Mesodermal cell (in vitro differentiated cells): ENCODE measurements at regions not wholly inside any gene's neighbourhood (a gene's known extent, or its start where the extent isn't known, plus 50 kb on each side); places are given as distances from the start of the nearest gene placed in this dataset.

Source experiments
- H3K27ac ChIP-seq: 2 replicates; pipeline ENCODE4 v1.7.0; 2013; ENCODE audit warnings: mild to moderate bottlenecking, low read depth, low read length, moderate library complexity; ENCODE audit not compliant: severe bottlenecking
- H3K36me3 ChIP-seq: 2 replicates; pipeline ENCODE4 v1.7.1; 2013; ENCODE audit warnings: mild to moderate bottlenecking, low read length, moderate library complexity; ENCODE audit not compliant: control insufficient read depth, insufficient read depth
- H3K4me1 ChIP-seq: one replicate; pipeline ENCODE4 v1.7.1; 2013; ENCODE audit warnings: mild to moderate bottlenecking, low read length; ENCODE audit not compliant: insufficient read depth, control insufficient read depth, poor library complexity, severe bottlenecking
- H3K4me3 ChIP-seq: 2 replicates; pipeline ENCODE4 v1.7.0; 2013; ENCODE audit warnings: low read length, control low read depth, mild to moderate bottlenecking; ENCODE audit not compliant: insufficient read depth, poor library complexity, severe bottlenecking; ENCODE audit errors: extremely low read depth
- H3K9me3 ChIP-seq: 2 replicates; pipeline ENCODE4 v1.7.1; 2013; ENCODE audit warnings: mild to moderate bottlenecking, low read length, moderate library complexity; ENCODE audit not compliant: control insufficient read depth
- WGBS, 2 experiments: methylation state at CpG; one replicate each; pipeline ENCODE4 v1.1.5; 2013; ENCODE audit warnings: missing lambda C conversion rate in 2 of 2; ENCODE audit not compliant: insufficient coverage in 2 of 2; 5-methylcytosine and 5-hydroxymethylcytosine counted together

DNA sequence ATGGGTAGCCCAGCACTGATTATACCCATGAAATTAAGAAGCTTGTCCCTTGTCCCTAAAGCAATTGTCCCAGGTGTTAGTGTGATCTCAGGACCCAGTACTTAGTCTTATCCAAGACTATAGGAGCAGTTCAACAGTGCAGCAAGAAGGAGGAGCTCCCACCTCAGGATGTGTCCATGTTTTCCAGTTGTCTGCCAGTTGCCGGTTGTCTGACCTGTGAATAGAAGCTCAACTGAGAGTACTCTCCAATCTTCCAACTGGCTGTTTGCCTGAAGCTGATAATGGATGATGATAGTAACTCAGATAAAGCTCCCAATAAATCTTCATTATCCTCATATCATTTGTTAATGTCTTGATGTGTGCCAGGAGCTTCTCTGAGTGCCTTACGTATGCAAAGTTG lies 107.2 kb upstream of the HTR2A start:
- Histone ChIP-seq H3K36me3 (no peaks in the 10 kb centered on the region), H3K4me3 (no peak overlapping the region), H3K27ac (no peak overlapping the region), H3K4me1 (no peaks in the 10 kb centered on the region), H3K9me3 (no peaks in the 10 kb centered on the region)
- WGBS, 2 experiments, result no CpG with 5 or more reads among the region's 2 CpGs

DNA sequence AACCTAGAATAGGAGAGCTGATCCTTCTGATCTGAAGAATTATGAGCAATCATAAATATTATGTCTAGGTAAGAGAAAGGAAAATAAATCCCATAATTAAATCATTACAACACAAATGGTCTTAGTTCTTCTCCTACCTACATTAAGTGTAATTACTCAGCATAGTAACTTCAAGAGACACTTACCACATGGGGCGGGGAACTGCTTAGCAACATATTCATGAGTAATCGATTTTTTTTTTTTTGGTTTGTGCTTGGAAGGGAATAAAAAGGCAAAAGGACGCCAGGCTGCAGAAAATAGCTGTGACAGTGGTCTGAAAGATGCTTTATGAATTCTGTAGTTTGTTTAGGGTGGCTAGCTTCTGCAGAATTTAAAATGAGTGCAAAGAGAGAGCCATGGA lies 103.3 kb upstream of the HTR2A start:
- 50 to 93% methylated on average over 1 to 2 of the region's 3 CpGs for WGBS, 2 experiments
- no peaks in the 10 kb centered on the region for H3K9me3 ChIP-seq
- no peaks in the 10 kb centered on the region for H3K4me1 ChIP-seq
- no peak overlapping the region for H3K4me3 ChIP-seq
- no peaks in the 10 kb centered on the region for H3K36me3 ChIP-seq
- H3K27ac ChIP-seq, result no peak overlapping the region

DNA sequence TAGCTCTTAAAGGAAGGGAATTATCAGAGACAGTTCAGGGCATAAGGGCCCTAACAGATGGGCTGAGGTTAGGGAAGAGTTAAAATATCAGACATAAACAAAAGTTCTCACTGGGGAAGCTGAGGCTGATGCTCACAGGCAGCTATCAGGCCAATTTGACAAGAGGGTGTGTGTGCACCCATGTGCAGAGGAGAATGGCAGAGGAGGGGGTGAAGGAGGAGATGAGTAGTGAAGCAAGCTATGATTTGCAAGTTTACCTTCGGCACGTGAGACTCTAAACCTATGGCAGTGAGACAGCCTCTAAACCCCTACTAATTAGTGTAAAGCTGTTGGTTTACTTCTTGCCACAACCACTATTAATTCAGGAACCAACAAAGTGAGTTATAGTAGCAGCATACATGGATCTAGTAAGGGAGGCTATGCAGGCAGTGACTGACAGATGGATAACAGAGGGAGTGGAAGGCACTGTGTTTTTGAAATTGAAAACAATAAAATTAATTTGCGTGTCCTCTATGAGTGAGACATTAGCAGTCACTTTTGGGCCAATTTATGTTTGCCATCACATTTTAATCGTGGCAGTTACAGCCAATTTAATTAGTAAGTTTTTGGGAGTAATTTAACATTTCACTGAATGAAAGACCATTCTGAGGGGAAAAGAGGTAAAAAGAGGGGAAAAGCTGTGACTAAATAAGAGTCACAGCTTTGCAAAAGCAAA lies 99.6 kb upstream of the HTR2A start:
- H3K4me1 ChIP-seq, result no peaks in the 10 kb centered on the region
- no peaks in the 10 kb centered on the region for H3K36me3 ChIP-seq
- no peaks in the 10 kb centered on the region for H3K9me3 ChIP-seq
- WGBS, 2 experiments, result 80 to 100% methylated on average over 1 to 2 of the region's 4 CpGs
- H3K4me3 ChIP-seq, result no peak overlapping the region
- no peak overlapping the region for H3K27ac ChIP-seq

DNA sequence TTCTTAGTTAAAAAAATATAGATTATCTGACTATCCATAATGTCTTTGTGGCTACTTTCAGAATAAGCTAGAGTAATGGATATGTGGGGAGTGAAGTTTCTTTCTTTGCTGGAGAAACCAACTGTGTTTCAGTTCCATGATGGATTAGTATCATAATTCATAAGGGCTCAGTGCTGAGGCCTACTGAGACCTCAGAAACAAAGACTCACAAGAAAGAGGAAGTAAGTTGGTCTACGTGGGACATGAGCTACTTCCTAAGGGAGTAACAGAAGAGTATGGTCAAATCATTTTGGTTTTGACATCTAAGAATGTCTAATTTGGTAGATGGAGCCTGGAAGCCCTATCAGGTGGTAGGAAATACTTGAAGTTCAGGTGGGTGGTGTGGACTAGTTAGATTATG lies 99.0 kb upstream of the HTR2A start:
- Histone ChIP-seq H3K36me3 (no peaks in the 10 kb centered on the region), H3K4me3 (no peak overlapping the region), H3K9me3 (no peaks in the 10 kb centered on the region), H3K27ac (no peak overlapping the region), H3K4me1 (no peaks in the 10 kb centered on the region)
- WGBS, 2 experiments, result 83 to 90% methylated on average over 1 of the region's 1 CpG

DNA sequence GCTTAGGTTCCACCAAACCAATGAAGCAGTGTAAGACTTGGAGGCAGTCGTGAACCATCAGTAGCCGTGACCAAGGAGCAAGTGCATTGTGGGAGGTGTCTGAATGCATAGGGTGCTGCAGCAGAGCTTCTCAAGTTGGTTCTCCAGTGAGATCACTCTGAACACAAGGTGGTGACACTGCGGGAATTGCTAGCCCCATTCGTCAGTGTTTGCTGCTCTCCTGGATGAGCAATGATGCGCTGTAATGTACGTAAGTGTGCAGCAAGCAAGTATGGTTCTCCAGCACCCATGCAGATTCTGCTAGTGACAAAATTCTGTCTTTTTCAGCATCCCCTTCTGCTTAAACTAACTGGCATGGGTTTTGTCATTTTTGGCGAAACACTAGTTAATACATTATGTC lies 97.6 kb upstream of the HTR2A start:
- no peak overlapping the region for H3K4me3 ChIP-seq
- H3K36me3 ChIP-seq, result no peaks in the 10 kb centered on the region
- WGBS, 2 experiments, result 96 to 97% methylated on average over 6 of the region's 7 CpGs
- H3K27ac ChIP-seq, result no peak overlapping the region
- H3K9me3 ChIP-seq, result no peaks in the 10 kb centered on the region
- no peaks in the 10 kb centered on the region for H3K4me1 ChIP-seq

DNA sequence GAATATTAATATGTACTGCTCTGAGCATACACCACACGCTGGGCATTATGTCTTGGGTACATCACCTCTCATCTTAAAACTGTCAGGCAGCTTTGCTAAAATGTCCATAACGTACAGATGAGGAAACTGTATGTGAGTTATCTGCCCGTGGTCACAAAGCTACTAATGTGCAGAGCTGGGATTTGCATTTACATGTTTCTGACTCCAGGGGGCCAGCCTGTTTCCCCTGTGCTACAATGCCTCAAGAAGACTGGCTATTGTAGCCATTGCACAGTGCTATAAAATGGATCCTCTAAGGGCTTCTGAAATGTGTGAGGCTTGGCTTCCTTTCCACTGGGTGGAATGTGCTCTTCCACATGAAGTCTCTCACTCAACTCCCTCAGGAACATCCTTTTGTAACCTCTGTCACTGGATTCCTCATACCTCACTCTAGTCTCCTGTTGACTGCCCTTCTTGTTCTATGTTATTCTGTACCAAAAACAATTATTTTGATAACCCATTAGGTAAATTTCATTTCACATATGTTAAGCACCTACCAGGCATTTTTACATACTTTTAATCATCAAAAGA lies 95.6 kb upstream of the HTR2A start:
- WGBS, 2 experiments, result 93 to 96% methylated on average over 3 of the region's 3 CpGs
- no peaks in the 10 kb centered on the region for H3K9me3 ChIP-seq
- no peaks in the 10 kb centered on the region for H3K4me1 ChIP-seq
- no peaks in the 10 kb centered on the region for H3K36me3 ChIP-seq
- no peak overlapping the region for H3K4me3 ChIP-seq
- no peak overlapping the region for H3K27ac ChIP-seq

DNA sequence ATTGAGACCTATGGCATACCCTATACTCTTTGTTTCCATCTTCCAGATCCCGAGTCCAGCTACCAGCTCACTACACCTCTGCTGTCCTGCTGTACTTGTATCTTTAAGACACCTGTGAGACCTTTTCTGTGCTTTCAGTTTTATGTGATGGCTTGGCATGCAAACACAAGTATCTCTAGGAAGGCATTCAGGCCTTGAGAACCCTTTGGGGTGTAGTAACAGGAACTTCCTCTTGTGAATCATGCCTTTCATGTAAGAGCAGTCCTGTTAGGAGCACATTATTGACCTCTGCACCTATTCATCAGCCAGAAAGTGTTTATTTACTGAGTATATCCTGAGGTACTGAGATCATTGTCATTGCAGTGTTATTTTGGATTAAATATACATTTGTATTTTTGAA lies 87.0 kb upstream of the HTR2A start:
- H3K9me3 ChIP-seq, result no peaks in the 10 kb centered on the region
- 100% methylated on average over 1 of the region's 1 CpG; no CpG with 5 or more reads in 1 of the 2 experiments for whole genome bisulfite sequencing, 2 experiments
- peaks cover 8% of the 10 kb centered on the region for H3K4me1 ChIP-seq

DNA sequence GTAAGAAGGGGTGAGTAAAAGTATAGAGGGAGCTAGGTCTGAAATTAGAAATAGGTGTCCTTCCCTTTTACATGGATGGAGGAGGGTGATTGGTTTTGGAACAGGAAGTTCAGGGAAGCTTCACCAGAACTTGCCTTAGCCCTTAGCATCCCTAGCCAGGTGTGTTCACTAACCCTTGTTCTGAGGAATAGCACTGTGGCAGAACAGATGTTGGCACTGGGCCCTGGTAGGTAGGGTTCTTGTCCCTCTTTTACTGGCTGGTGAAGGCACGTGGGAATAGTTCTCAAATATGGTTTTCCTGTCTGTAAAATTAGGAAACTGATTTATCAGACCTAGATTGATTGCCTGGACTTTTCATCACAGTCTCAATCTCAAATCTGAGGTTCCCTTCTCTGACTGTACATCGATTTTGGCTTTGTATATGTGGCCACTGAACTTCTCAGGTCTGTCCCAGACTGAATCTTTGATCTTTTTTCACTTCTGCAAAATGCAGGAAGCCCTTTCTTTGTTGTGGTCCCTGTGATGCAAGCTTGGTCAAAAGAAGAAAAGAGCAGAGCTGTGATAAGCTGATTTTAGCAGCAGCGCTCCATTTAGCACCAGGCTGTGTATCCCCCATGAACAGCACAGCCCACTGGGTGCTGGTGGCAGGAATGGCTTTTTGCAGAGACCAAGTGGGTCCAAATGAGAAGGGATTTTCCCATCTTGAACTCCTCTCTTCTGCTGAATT lies 86.2 kb upstream of the HTR2A start:
- no peaks in the 10 kb centered on the region for H3K36me3 ChIP-seq
- H3K4me1 ChIP-seq, result peaks cover 8% of the 10 kb centered on the region
- 92% methylated on average over 3 of the region's 3 CpGs for WGBS, 2 experiments
- H3K27ac ChIP-seq, result no peak overlapping the region
- no peaks in the 10 kb centered on the region for H3K9me3 ChIP-seq
- H3K4me3 ChIP-seq, result no peak overlapping the region

More for the DNA sequence above, 87.0 kb upstream of the HTR2A start:
- Histone ChIP-seq H3K36me3 (no peaks in the 10 kb centered on the region), H3K4me3 (no peak overlapping the region), H3K27ac (no peak overlapping the region)

DNA sequence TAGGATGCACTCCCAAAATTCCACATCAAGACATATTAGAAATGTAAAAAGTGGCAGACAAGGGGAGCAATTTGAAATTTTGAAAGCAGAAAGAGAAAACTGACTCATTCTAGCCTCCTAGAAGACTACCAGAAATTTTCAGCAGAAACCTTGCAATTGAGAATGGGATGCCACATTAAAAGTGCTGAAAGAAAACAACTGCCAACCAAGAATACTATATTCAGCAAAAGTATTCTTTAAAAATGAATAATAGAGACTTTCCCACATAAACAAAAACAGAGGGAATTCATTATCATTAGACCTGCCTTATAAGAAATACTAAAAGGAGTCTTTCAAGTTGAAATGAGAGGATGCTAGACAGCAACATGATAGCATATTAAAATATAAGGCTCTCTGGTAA lies 78.3 kb upstream of the HTR2A start:
- no peaks in the 10 kb centered on the region for H3K4me1 ChIP-seq
- peaks cover 24% of the 10 kb centered on the region for H3K9me3 ChIP-seq
- H3K27ac ChIP-seq, result no peak overlapping the region
- H3K4me3 ChIP-seq, result no peak overlapping the region
- no peaks in the 10 kb centered on the region for H3K36me3 ChIP-seq

DNA sequence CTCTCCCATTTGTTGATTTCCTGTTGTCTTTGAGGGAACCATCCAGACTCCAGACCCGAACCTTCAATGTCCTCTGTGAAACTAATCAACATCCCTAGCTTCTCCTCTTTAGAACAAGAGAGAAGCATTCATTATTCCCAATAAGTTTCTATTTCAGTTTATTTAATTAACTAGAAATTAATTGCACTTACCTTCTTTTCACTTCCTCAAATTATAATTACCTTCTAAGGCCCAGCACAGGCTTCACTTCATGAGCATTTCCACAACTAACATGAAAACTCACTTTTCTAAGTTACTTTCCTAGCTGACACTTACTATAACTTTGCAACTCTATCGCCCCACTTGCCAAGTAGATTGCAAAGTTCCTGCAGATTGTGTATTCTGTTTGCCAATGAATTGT lies 71.6 kb upstream of the HTR2A start:
- Histone ChIP-seq H3K9me3 (peaks cover 2% of the 10 kb centered on the region), H3K36me3 (no peaks in the 10 kb centered on the region), H3K27ac (no peak overlapping the region), H3K4me1 (no peaks in the 10 kb centered on the region), H3K4me3 (no peak overlapping the region)
- 75% methylated on average over 1 of the region's 2 CpGs; no CpG with 5 or more reads in 1 of the 2 experiments for WGBS, 2 experiments
